A549 (cell line): ENCODE measurements at regions not wholly inside any gene's neighbourhood (a gene's known extent, or its start where the extent isn't known, plus 50 kb on each side); places are given as distances from the start of the nearest gene placed in this dataset.

Source experiments
- CHD2 ChIP-seq: fragments of 150-350 bp; IDR thresholded peaks from 2 replicates; pipeline ENCODE4 v1.6.1; 2014; ENCODE audit warnings: low read length; ENCODE audit not compliant: partially characterized antibody
- E2F6 ChIP-seq: IDR thresholded peaks from 2 replicates; pipeline ENCODE4 v1.6.1; 2012; ENCODE audit warnings: low read depth, borderline replicate concordance
- MAZ ChIP-seq: fragments of 150-350 bp; IDR thresholded peaks from 2 replicates; pipeline ENCODE4 v1.6.1; 2014; ENCODE audit warnings: antibody characterized with exemption, low read depth, low read length, borderline replicate concordance
- REST ChIP-seq: fragments of 200-600 bp; sonication (generic); IDR thresholded peaks from 2 replicates; pipeline ENCODE4 v1.6.1; 2016; ENCODE audit warnings: antibody characterized with exemption, mild to moderate bottlenecking, moderate library complexity
- SMC3 ChIP-seq: fragments of >200 bp; sonication (Bioruptor Twin); formaldehyde crosslinking; IDR thresholded peaks from 3 replicates; pipeline ENCODE4 v1.6.1; 2018; ENCODE audit warnings: inconsistent platforms
- TF ChIP-seq, protein P1 (sequence below): fragments of >200 bp; sonication (Bioruptor Twin); formaldehyde crosslinking; IDR thresholded peaks from 3 replicates; pipeline ENCODE4 v1.5.1; 2016

DNA sequence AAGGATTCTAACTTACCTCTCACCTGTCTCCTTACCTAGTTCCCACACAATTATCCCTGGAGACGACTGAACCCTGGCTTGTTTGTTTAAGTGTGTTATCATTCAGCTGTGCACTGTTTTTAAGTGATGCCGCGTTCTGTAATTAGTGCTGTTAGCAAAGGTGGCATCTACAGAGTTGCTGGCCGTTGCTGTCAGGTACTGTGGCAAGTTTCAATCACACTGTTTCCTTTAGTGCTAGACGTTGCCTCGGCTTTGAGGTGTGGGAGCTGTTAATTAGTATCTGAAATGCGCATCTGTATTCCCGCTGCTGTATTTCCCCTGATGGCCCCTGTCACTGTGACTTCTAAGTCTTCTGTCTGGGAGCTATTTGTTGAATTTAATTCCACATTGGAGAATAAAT lies 193.8 kb upstream of the GAS1 start:
- TF ChIP-seq CHD2: no peak
- TF ChIP-seq, protein P1, sequence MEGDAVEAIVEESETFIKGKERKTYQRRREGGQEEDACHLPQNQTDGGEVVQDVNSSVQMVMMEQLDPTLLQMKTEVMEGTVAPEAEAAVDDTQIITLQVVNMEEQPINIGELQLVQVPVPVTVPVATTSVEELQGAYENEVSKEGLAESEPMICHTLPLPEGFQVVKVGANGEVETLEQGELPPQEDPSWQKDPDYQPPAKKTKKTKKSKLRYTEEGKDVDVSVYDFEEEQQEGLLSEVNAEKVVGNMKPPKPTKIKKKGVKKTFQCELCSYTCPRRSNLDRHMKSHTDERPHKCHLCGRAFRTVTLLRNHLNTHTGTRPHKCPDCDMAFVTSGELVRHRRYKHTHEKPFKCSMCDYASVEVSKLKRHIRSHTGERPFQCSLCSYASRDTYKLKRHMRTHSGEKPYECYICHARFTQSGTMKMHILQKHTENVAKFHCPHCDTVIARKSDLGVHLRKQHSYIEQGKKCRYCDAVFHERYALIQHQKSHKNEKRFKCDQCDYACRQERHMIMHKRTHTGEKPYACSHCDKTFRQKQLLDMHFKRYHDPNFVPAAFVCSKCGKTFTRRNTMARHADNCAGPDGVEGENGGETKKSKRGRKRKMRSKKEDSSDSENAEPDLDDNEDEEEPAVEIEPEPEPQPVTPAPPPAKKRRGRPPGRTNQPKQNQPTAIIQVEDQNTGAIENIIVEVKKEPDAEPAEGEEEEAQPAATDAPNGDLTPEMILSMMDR: no peak
- TF ChIP-seq SMC3: no peak
- no peak for TF ChIP-seq REST
- no peak for TF ChIP-seq E2F6
- no peak for TF ChIP-seq MAZ
